ENCODE measurements at regions not wholly inside any gene's neighbourhood (a gene's known extent, or its start where the extent isn't known, plus 50 kb on each side); places are given as distances from the start of the nearest gene placed in this dataset.

DNA sequence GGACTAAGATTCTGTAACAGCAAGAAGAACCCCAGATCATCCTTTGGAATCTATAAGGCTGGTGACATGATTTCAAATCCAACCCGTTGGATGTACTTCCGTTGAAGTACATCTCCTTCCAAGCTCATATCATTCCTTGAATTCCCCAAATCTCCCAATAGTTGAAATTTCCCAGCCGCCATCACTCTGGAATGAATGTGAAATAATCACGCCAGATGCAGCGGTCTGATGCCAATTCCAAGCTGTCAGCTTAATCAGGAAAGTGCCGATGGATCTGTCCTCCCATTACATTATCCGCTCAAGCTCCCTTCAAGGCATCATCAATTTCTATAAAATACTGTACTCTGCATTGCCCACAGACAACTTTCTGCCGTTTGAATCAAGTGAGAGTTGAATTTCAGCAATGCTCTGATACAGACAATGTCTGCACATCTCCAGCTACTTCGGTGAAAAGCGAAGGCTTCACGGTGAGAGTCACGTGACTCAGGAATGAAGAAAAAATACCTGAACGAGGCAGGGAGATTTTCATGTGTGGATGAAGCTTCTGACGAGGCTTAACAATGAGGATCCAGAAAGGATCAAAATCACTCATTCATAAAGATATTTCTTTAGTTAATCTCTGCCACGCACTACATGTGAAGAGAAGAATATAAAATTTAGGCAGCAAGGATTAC, 663.9 kb downstream of the AJAP1 start:
- DNase-seq = no peak
- H3K27ac Mint-ChIP-seq = no peak overlapping the region
- H3K9me3 Mint-ChIP-seq = peaks cover 12% of the 10 kb centered on the region
- H3K4me1 Mint-ChIP-seq (ENCODE audit: low read depth) = no peaks in the 10 kb centered on the region
- no peak overlapping the region for H3K4me3 Mint-ChIP-seq
- H3K36me3 Mint-ChIP-seq = peaks cover 1% of the 10 kb centered on the region
- no peaks in the 10 kb centered on the region for H3K27me3 Mint-ChIP-seq
- intact Hi-C loops (cut with micrococcal nuclease) = no loop called here
- ChIA-PET CTCF (no interaction called here), POLR2A (no interaction called here)

- Mint-ChIP-seq H3K27ac (no peak overlapping the region), H3K9me3 (peaks cover 12% of the 10 kb centered on the region), H3K27me3 (no peaks in the 10 kb centered on the region), H3K4me3 (no peak overlapping the region), H3K36me3 (peaks cover 1% of the 10 kb centered on the region), H3K4me1 (ENCODE audit: low read depth) (no peaks in the 10 kb centered on the region)
- intact Hi-C loops (cut with micrococcal nuclease) = no loop called here
- ChIA-PET POLR2A (no interaction called here), CTCF (no interaction called here)
- DNase-seq = no peak
These were observed 663.0 kb downstream of the AJAP1 start for GRCh38 chr1:5317391-5317790.

DNA sequence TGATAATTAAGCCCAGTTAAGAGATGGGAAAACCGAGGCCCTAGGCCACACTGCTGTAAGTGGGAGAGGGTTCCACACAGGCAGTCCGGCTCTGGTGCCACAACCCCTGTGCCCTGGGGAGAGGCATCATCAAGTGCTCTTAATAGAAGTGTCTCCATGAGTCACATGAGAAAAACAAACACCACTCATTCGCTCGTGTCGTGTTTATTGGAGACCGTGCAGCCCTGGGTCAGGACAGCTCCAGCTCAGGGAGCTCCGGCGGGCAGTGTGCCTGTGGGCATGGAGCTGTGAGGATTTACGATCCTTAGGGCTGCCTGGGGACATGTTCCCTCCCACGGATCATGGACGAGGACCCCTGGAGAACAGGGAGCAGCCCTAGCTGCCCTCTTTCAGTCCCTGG, 658.5 kb downstream of the AJAP1 start:
- Mint-ChIP-seq H3K27me3 (no peaks in the 10 kb centered on the region), H3K27ac (no peak overlapping the region), H3K4me1 (ENCODE audit: low read depth) (no peaks in the 10 kb centered on the region), H3K4me3 (no peak overlapping the region), H3K36me3 (no peaks in the 10 kb centered on the region), H3K9me3 (no peaks in the 10 kb centered on the region)
- no peak for DNase-seq
- intact Hi-C loops (cut with micrococcal nuclease) = no loop called here
- POLR2A ChIA-PET = no interaction called here
- CTCF ChIA-PET = no interaction called here

- intact Hi-C loops (cut with micrococcal nuclease) = no loop called here
- Mint-ChIP-seq H3K4me1 (ENCODE audit: low read depth) (no peaks in the 10 kb centered on the region), H3K9me3 (no peaks in the 10 kb centered on the region), H3K27me3 (no peaks in the 10 kb centered on the region), H3K27ac (no peak overlapping the region), H3K36me3 (no peaks in the 10 kb centered on the region), H3K4me3 (no peak overlapping the region)
- ChIA-PET POLR2A (no interaction called here), CTCF (no interaction called here)
- DNase-seq = no peak
These were observed 657.9 kb downstream of the AJAP1 start for GRCh38 chr1:5312293-5312674.

GRCh38 chr1:5311634-5312292, 657.4 kb downstream of the AJAP1 start:
- no peaks in the 10 kb centered on the region for H3K4me1 Mint-ChIP-seq (ENCODE audit: low read depth)
- no peak overlapping the region for H3K27ac Mint-ChIP-seq
- no peaks in the 10 kb centered on the region for H3K36me3 Mint-ChIP-seq
- H3K4me3 Mint-ChIP-seq = no peak overlapping the region
- POLR2A ChIA-PET = no interaction called here
- CTCF ChIA-PET = no interaction called here
- H3K9me3 Mint-ChIP-seq = no peaks in the 10 kb centered on the region
- H3K27me3 Mint-ChIP-seq = no peaks in the 10 kb centered on the region
- DNase-seq = no peak
- intact Hi-C loops (cut with micrococcal nuclease) = no loop called here

- Mint-ChIP-seq H3K4me1 (ENCODE audit: low read depth) (no peaks in the 10 kb centered on the region), H3K27ac (no peak overlapping the region), H3K4me3 (no peak overlapping the region), H3K9me3 (no peaks in the 10 kb centered on the region), H3K36me3 (no peaks in the 10 kb centered on the region), H3K27me3 (no peaks in the 10 kb centered on the region)
- intact Hi-C loops (cut with micrococcal nuclease) = no loop called here
- CTCF ChIA-PET = no interaction called here
- POLR2A ChIA-PET = no interaction called here
- DNase-seq = no peak
These were observed 656.7 kb downstream of the AJAP1 start for GRCh38 chr1:5311147-5311546.

GRCh38 chr1:5308249-5308648, 653.8 kb downstream of the AJAP1 start:
- Mint-ChIP-seq H3K27ac (no peak overlapping the region), H3K27me3 (no peaks in the 10 kb centered on the region), H3K36me3 (no peaks in the 10 kb centered on the region), H3K4me3 (no peak overlapping the region), H3K4me1 (ENCODE audit: low read depth) (no peaks in the 10 kb centered on the region), H3K9me3 (no peaks in the 10 kb centered on the region)
- ChIA-PET POLR2A (no interaction called here), CTCF (no interaction called here)
- intact Hi-C loops (cut with micrococcal nuclease) = no loop called here
- DNase-seq = no peak

GRCh38 chr1:5304702-5305101, 650.3 kb downstream of the AJAP1 start:
- Mint-ChIP-seq H3K9me3 (no peaks in the 10 kb centered on the region), H3K4me1 (ENCODE audit: low read depth) (no peaks in the 10 kb centered on the region), H3K27ac (no peak overlapping the region), H3K27me3 (no peaks in the 10 kb centered on the region), H3K36me3 (no peaks in the 10 kb centered on the region), H3K4me3 (no peak overlapping the region)
- POLR2A ChIA-PET = no interaction called here
- no peak for DNase-seq
- intact Hi-C loops (cut with micrococcal nuclease) = no loop called here
- CTCF ChIA-PET = no interaction called here

- intact Hi-C loops (cut with micrococcal nuclease) = no loop called here
- Mint-ChIP-seq H3K36me3 (no peaks in the 10 kb centered on the region), H3K4me3 (no peak overlapping the region), H3K27ac (no peak overlapping the region), H3K4me1 (ENCODE audit: low read depth) (no peaks in the 10 kb centered on the region), H3K27me3 (no peaks in the 10 kb centered on the region), H3K9me3 (no peaks in the 10 kb centered on the region)
- POLR2A ChIA-PET = no interaction called here
- no peak for DNase-seq
- CTCF ChIA-PET = no interaction called here
These were observed 644.0 kb downstream of the AJAP1 start for GRCh38 chr1:5298376-5298775.

DNA sequence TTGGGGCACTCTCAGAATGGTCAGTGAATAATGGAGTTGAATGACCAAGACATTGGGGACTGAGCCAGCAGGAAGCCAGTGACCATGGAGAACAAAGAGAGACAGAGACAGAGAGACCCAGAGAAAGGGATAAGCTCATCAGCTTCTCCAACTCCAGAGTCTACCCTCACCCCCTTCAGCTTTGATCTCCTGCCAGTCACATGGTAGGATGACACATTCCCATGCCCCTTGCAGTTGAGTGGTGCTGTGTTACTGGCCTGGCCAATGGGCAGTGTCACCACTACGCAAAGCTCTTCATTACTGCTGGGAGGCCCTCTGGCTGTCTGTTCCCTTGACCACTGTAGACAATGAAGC, 643.5 kb downstream of the AJAP1 start:
- Mint-ChIP-seq H3K4me1 (ENCODE audit: low read depth) (no peaks in the 10 kb centered on the region), H3K36me3 (no peaks in the 10 kb centered on the region), H3K27me3 (no peaks in the 10 kb centered on the region), H3K9me3 (no peaks in the 10 kb centered on the region), H3K27ac (no peak overlapping the region), H3K4me3 (no peak overlapping the region)
- intact Hi-C loops (cut with micrococcal nuclease) = no loop called here
- ChIA-PET CTCF (no interaction called here), POLR2A (no interaction called here)
- no peak for DNase-seq

GRCh38 chr1:5297180-5297885, 642.9 kb downstream of the AJAP1 start:
- no peak for DNase-seq
- ChIA-PET POLR2A (no interaction called here), CTCF (no interaction called here)
- H3K4me3 Mint-ChIP-seq = no peak overlapping the region
- intact Hi-C loops (cut with micrococcal nuclease) = no loop called here
- no peaks in the 10 kb centered on the region for H3K36me3 Mint-ChIP-seq
- H3K4me1 Mint-ChIP-seq (ENCODE audit: low read depth) = no peaks in the 10 kb centered on the region
- H3K27me3 Mint-ChIP-seq = no peaks in the 10 kb centered on the region
- H3K27ac Mint-ChIP-seq = no peak overlapping the region
- H3K9me3 Mint-ChIP-seq = no peaks in the 10 kb centered on the region

DNA sequence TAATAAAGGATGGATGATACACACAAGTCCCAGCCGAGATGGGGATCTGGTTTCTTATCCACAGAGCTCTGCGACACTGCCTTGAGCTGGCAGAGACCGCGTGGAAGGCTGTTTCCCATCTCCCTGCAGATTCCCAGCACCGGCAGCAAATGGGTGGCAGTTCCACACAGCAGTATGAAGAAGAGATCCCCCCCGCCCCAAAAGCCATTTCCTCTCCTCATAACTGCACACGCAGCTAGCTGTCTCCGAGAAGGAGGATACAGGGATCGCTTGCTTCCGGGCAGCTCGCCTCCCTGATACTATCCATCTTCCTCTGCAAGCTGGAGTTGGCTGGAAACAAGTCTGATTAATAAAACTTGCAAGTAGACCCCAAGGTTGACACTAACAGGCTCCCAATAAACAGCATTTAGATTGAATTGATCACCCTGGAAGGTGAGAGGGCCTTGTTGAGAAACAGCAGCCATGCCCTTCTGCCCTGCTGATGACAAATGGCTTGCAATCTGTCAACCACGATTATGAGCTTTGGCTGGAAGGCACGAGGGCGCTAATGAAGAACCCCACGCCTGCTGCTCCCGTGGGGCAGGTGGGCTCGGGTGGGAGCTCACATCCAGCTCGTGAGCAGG, 642.3 kb downstream of the AJAP1 start:
- H3K36me3 Mint-ChIP-seq = no peaks in the 10 kb centered on the region

DNA sequence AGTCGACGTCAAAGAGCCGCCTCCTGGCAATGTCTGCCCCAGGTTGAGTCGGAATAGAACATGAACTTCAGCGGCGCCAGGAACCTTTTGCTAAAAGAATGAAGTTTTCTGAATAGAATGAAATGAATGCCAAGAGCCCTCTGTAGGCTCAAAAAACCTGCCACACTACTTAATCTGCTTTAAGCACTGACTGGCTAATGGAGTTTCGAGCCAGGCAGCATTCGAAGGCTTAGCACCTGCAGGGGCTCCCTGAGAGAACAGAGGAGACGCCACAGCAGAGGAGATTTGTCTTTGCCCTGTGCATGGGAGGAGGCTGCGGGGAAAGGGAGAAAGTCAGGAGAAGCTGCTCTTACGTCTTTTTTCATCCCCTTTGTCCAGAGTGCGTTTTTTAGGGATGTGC, 641.7 kb downstream of the AJAP1 start:
- Mint-ChIP-seq H3K27me3 (no peaks in the 10 kb centered on the region), H3K9me3 (no peaks in the 10 kb centered on the region), H3K4me1 (ENCODE audit: low read depth) (no peaks in the 10 kb centered on the region), H3K4me3 (no peak overlapping the region), H3K36me3 (no peaks in the 10 kb centered on the region), H3K27ac (no peak overlapping the region)
- no peak for DNase-seq
- ChIA-PET CTCF (no interaction called here), POLR2A (no interaction called here)
- intact Hi-C loops (cut with micrococcal nuclease) = no loop called here

More for the DNA sequence above, 642.3 kb downstream of the AJAP1 start:
- Mint-ChIP-seq H3K4me3 (no peak overlapping the region), H3K27ac (no peak overlapping the region), H3K9me3 (no peaks in the 10 kb centered on the region), H3K27me3 (no peaks in the 10 kb centered on the region), H3K4me1 (ENCODE audit: low read depth) (no peaks in the 10 kb centered on the region)
- CTCF ChIA-PET = no interaction called here
- POLR2A ChIA-PET = no interaction called here
- no peak for DNase-seq
- intact Hi-C loops (cut with micrococcal nuclease) = no loop called here
